HFFc6 (cell line): ENCODE measurements at regions not wholly inside any gene's neighbourhood (a gene's known extent, or its start where the extent isn't known, plus 50 kb on each side); places are given as distances from the start of the nearest gene placed in this dataset.
"Not testable (repeated sequence)": the region's sequence is repeated elsewhere in the genome, so short reads cannot be mapped to it uniquely, and the experiment has no call there.

ENCODE experiments used
- DNase-seq: peaks from one replicate; pipeline ENCODE4 v3.0.0-alpha.2; 2018
- H3K27ac Mint-ChIP-seq: 2 replicates; pipeline ENCODE4 v1.8.0; 2020; ENCODE audit warnings: mild to moderate bottlenecking, mixed read lengths
- H3K27me3 Mint-ChIP-seq: 2 replicates; pipeline ENCODE4 v1.8.0; 2021; ENCODE audit warnings: mild to moderate bottlenecking, moderate library complexity, mixed read lengths; ENCODE audit not compliant: insufficient read depth
- H3K36me3 Mint-ChIP-seq: 2 replicates; pipeline ENCODE4 v1.8.0; 2021; ENCODE audit warnings: low read depth, mixed read lengths
- H3K4me1 Mint-ChIP-seq: 2 replicates; pipeline ENCODE4 v1.8.0; 2020; ENCODE audit warnings: low read depth, mixed read lengths
- H3K4me3 Mint-ChIP-seq: 2 replicates; pipeline ENCODE4 v1.8.0; 2020; ENCODE audit warnings: mild to moderate bottlenecking, moderate library complexity, mixed read lengths
- H3K9me3 Mint-ChIP-seq: 2 replicates; pipeline ENCODE4 v1.8.0; 2020; ENCODE audit warnings: mild to moderate bottlenecking, mixed read lengths
- TF ChIP-seq, protein P1 (sequence below): fragments of 200-600 bp; sonication (generic); IDR thresholded peaks from 2 replicates; pipeline ENCODE4 v1.5.0; 2021; ENCODE audit warnings: antibody characterized with exemption, mild to moderate bottlenecking

DNA sequence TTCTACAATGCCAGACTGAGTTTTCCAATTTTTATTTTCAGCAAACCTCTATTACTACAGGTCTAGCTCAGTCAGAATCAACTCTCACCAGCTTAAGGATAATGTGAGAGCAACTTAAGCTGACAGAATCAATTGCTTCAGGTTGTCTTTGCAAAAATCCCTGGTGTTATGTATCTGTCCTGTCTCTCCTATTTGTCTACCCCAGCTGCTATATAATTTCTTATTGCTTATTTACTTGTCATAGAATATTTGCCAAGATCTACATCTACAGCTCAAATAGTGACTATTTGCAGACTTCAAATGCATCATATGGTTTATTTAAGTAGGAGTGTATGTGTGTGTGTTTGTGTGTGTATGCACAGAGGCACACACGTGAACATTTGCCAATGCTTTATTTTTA is 54.1 kb downstream of the FOXG1 start:
- TF ChIP-seq, protein P1, sequence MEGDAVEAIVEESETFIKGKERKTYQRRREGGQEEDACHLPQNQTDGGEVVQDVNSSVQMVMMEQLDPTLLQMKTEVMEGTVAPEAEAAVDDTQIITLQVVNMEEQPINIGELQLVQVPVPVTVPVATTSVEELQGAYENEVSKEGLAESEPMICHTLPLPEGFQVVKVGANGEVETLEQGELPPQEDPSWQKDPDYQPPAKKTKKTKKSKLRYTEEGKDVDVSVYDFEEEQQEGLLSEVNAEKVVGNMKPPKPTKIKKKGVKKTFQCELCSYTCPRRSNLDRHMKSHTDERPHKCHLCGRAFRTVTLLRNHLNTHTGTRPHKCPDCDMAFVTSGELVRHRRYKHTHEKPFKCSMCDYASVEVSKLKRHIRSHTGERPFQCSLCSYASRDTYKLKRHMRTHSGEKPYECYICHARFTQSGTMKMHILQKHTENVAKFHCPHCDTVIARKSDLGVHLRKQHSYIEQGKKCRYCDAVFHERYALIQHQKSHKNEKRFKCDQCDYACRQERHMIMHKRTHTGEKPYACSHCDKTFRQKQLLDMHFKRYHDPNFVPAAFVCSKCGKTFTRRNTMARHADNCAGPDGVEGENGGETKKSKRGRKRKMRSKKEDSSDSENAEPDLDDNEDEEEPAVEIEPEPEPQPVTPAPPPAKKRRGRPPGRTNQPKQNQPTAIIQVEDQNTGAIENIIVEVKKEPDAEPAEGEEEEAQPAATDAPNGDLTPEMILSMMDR: no peak
- Mint-ChIP-seq H3K27ac (no peak overlapping the region), H3K4me1 (no peaks in the 10 kb centered on the region), H3K27me3 (no peaks in the 10 kb centered on the region; the same call in 1 of the 2 replicates), H3K4me3 (no peak overlapping the region), H3K36me3 (no peaks in the 10 kb centered on the region), H3K9me3 (peaks cover 10% of the 10 kb centered on the region)
- DNase-seq: no peak

- Mint-ChIP-seq H3K27me3 (no peaks in the 10 kb centered on the region; the same call in 1 of the 2 replicates), H3K9me3 (peaks cover 10% of the 10 kb centered on the region), H3K27ac (no peak overlapping the region), H3K4me1 (no peaks in the 10 kb centered on the region), H3K36me3 (no peaks in the 10 kb centered on the region), H3K4me3 (no peak overlapping the region)
- DNase-seq: no peak
- TF ChIP-seq, protein P1: no peak
Measured at GRCh38 chr14:28821993-28822392, 55.4 kb downstream of the FOXG1 start.

GRCh38 chr14:28823245-28823644 is 56.7 kb downstream of the FOXG1 start:
- Mint-ChIP-seq H3K27me3 (no peaks in the 10 kb centered on the region; the same call in 1 of the 2 replicates), H3K9me3 (peaks cover 10% of the 10 kb centered on the region), H3K36me3 (no peaks in the 10 kb centered on the region), H3K27ac (no peak overlapping the region), H3K4me3 (no peak overlapping the region), H3K4me1 (no peaks in the 10 kb centered on the region)
- DNase-seq: no peak
- TF ChIP-seq, protein P1: no peak

- Mint-ChIP-seq H3K4me3 (no peak overlapping the region), H3K9me3 (no peaks in the 10 kb centered on the region; the same call in 1 of the 2 replicates)
- no peak for DNase-seq
Measured at GRCh38 chr14:28830115-28830534, 63.5 kb downstream of the FOXG1 start.

DNA sequence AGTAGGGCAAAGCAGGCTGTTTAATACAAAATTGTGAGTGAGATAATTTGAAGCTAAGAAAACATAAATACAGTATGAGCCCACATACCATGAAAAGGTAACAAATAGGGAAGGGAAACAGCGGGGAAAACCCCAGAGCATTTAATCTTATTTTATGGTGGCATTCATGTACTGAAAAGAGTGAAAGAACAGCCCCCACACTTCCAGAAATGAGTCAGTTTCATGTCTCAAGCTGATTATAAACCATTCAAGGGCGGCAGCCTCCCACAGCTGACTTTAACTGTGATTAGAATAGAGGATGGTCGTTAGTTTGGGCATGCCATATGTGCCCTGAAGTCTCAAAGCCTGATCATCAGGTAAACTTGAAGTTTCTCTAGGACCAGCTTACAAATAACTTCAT is 64.5 kb downstream of the FOXG1 start:
- TF ChIP-seq, protein P1: no peak
- no peak overlapping the region for H3K4me3 Mint-ChIP-seq
- H3K9me3 Mint-ChIP-seq: no peaks in the 10 kb centered on the region; the same call in 1 of the 2 replicates
- no peaks in the 10 kb centered on the region for H3K4me1 Mint-ChIP-seq
- no peaks in the 10 kb centered on the region for H3K27me3 Mint-ChIP-seq
- H3K36me3 Mint-ChIP-seq: no peaks in the 10 kb centered on the region
- no peak for DNase-seq
- no peak overlapping the region for H3K27ac Mint-ChIP-seq

More at GRCh38 chr14:28830115-28830534, 63.5 kb downstream of the FOXG1 start:
- no peak overlapping the region for H3K27ac Mint-ChIP-seq
- no peaks in the 10 kb centered on the region for H3K4me1 Mint-ChIP-seq
- no peaks in the 10 kb centered on the region for H3K36me3 Mint-ChIP-seq
- TF ChIP-seq, protein P1: no peak
- H3K27me3 Mint-ChIP-seq: no peaks in the 10 kb centered on the region

- H3K4me3 Mint-ChIP-seq, H3K27ac Mint-ChIP-seq, DNase-seq, H3K36me3 Mint-ChIP-seq, H3K27me3 Mint-ChIP-seq, H3K4me1 Mint-ChIP-seq: not testable (repeated sequence)
- peaks cover 24% of the 10 kb centered on the region for H3K9me3 Mint-ChIP-seq
Measured at GRCh38 chr14:28842569-28842968, 76.0 kb downstream of the FOXG1 start.
